ENCODE measurements at regions not wholly inside any gene's neighbourhood (a gene's known extent, or its start where the extent isn't known, plus 50 kb on each side); places are given as distances from the start of the nearest gene placed in this dataset.

GRCh38 chr12:129971721-129972120 is 67.9 kb upstream of the TMEM132D start:
- H3K27ac ChIP-seq (ENCODE audit: low read depth in 1 of 2, low read length in 2 of 2) = no peak overlapping the region
- ChIA-PET CTCF (no interaction called here), POLR2A (no interaction called here)
- peaks cover 0 to 4% of the 10 kb centered on the region in 2 experiments for H3K9me3 ChIP-seq (ENCODE audit: control insufficient read depth in 1 of 2, insufficient read depth in 1 of 2, low read length in 2 of 2)
- Mint-ChIP-seq H3K4me3 (no peak overlapping the region), H3K27me3 (peaks cover 13% of the 10 kb centered on the region), H3K27ac (no peak overlapping the region), H3K9me3 (peaks cover 3% of the 10 kb centered on the region), H3K4me1 (ENCODE audit: low read depth) (no peaks in the 10 kb centered on the region), H3K36me3 (ENCODE audit: low read depth) (no peaks in the 10 kb centered on the region)
- no peak overlapping the region for H3K4me3 ChIP-seq (ENCODE audit: low read length)
- intact Hi-C loops (cut with DNase I, micrococcal nuclease) = no loop called here
- no peaks in the 10 kb centered on the region for H3K36me3 ChIP-seq (ENCODE audit: insufficient read depth, low read length)
- H3K4me1 ChIP-seq (ENCODE audit: insufficient read depth, low read length) = no peaks in the 10 kb centered on the region
- DNase-seq (no peak), ATAC-seq (ENCODE audit: poor library complexity) (no peak)
- H3K27me3 ChIP-seq (ENCODE audit: control insufficient read depth in 1 of 2, insufficient read depth in 2 of 2, low read length in 2 of 2) = no peaks in the 10 kb centered on the region
- no peak for TF ChIP-seq CTCF (IDR thresholded peaks at IDR 0.05)

- peaks cover 8% of the 10 kb centered on the region for H3K27me3 Mint-ChIP-seq
- CTCF ChIA-PET = no interaction called here
- H3K4me3 ChIP-seq (ENCODE audit: low read length) = no peak overlapping the region
- H3K9me3 Mint-ChIP-seq = peaks cover 3% of the 10 kb centered on the region
- no peaks in the 10 kb centered on the region for H3K4me1 ChIP-seq (ENCODE audit: insufficient read depth, low read length)
- H3K4me1 Mint-ChIP-seq (ENCODE audit: low read depth) = no peaks in the 10 kb centered on the region
- intact Hi-C loops (cut with DNase I, micrococcal nuclease) = no loop called here
- no peaks in the 10 kb centered on the region for H3K9me3 ChIP-seq (ENCODE audit: control insufficient read depth in 1 of 2, insufficient read depth in 1 of 2, low read length in 2 of 2)
- H3K36me3 Mint-ChIP-seq (ENCODE audit: low read depth) = no peaks in the 10 kb centered on the region
- POLR2A ChIA-PET = no interaction called here
- no peak overlapping the region for H3K27ac Mint-ChIP-seq
- no peak for DNase-seq
- ATAC-seq (ENCODE audit: poor library complexity) = no peak
- H3K27ac ChIP-seq (ENCODE audit: low read depth in 1 of 2, low read length in 2 of 2) = no peak overlapping the region
- H3K4me3 Mint-ChIP-seq = no peak overlapping the region
- H3K27me3 ChIP-seq (ENCODE audit: control insufficient read depth in 1 of 2, insufficient read depth in 2 of 2, low read length in 2 of 2) = no peaks in the 10 kb centered on the region
- no peak for TF ChIP-seq CTCF (IDR thresholded peaks at IDR 0.05)
- no peaks in the 10 kb centered on the region for H3K36me3 ChIP-seq (ENCODE audit: insufficient read depth, low read length)
These were observed 69.6 kb upstream of the TMEM132D start for GRCh38 chr12:129973236-129973961.

GRCh38 chr12:129984106-129984505 is 80.3 kb upstream of the TMEM132D start:
- H3K4me1 ChIP-seq (ENCODE audit: insufficient read depth, low read length) = no peaks in the 10 kb centered on the region
- no peaks in the 10 kb centered on the region for H3K27me3 Mint-ChIP-seq
- no peaks in the 10 kb centered on the region for H3K36me3 ChIP-seq (ENCODE audit: insufficient read depth, low read length)
- ATAC-seq (ENCODE audit: poor library complexity) = no peak
- DNase-seq = no peak
- POLR2A ChIA-PET = no interaction called here
- CTCF ChIA-PET = no interaction called here
- no peaks in the 10 kb centered on the region for H3K36me3 Mint-ChIP-seq (ENCODE audit: low read depth)
- no peaks in the 10 kb centered on the region for H3K27me3 ChIP-seq (ENCODE audit: control insufficient read depth in 1 of 2, insufficient read depth in 2 of 2, low read length in 2 of 2)
- H3K9me3 Mint-ChIP-seq = peaks cover 10% of the 10 kb centered on the region
- H3K27ac Mint-ChIP-seq = no peak overlapping the region
- intact Hi-C loops (cut with DNase I, micrococcal nuclease) = no loop called here
- H3K9me3 ChIP-seq (ENCODE audit: control insufficient read depth in 1 of 2, insufficient read depth in 1 of 2, low read length in 2 of 2) = peaks cover 5 to 7% of the 10 kb centered on the region in 2 experiments
- H3K4me3 Mint-ChIP-seq = no peak overlapping the region
- H3K27ac ChIP-seq (ENCODE audit: low read depth in 1 of 2, low read length in 2 of 2) = no peak overlapping the region
- H3K4me1 Mint-ChIP-seq (ENCODE audit: low read depth) = no peaks in the 10 kb centered on the region
- H3K4me3 ChIP-seq (ENCODE audit: low read length) = no peak overlapping the region
- no peak for TF ChIP-seq CTCF (IDR thresholded peaks at IDR 0.05)

All from CD4-positive, alpha-beta T cell (primary cell).